ENCODE measurements at regions not wholly inside any gene's neighbourhood (a gene's known extent, or its start where the extent isn't known, plus 50 kb on each side); places are given as distances from the start of the nearest gene placed in this dataset.
"Not testable (repeated sequence)": the region's sequence is repeated elsewhere in the genome, so short reads cannot be mapped to it uniquely, and the experiment has no call there.

DNA sequence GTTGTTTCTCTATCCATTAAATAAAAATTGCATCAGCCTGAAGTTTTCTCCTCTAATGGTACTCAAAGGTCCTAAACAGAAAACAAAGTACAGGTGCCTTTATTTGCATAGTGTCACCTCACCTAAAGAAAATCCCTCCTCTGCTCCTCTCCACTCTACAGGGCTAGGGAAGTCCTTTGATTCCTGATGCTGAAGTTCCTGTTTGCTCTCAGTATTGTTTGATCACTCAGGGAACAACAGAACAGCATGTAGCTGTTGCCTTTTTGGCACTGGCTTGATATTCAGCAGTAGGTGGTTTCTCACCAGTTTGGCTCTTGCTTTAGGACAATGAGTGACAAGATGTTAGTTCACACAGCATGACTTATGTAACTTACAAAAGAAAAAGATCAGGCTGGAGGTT lies 156.2 kb upstream of the SLC7A11 start:
- H3K4me3 ChIP-seq (ENCODE audit: control insufficient read depth, low read depth, low read length): no peak overlapping the region
- TF ChIP-seq, protein P1, sequence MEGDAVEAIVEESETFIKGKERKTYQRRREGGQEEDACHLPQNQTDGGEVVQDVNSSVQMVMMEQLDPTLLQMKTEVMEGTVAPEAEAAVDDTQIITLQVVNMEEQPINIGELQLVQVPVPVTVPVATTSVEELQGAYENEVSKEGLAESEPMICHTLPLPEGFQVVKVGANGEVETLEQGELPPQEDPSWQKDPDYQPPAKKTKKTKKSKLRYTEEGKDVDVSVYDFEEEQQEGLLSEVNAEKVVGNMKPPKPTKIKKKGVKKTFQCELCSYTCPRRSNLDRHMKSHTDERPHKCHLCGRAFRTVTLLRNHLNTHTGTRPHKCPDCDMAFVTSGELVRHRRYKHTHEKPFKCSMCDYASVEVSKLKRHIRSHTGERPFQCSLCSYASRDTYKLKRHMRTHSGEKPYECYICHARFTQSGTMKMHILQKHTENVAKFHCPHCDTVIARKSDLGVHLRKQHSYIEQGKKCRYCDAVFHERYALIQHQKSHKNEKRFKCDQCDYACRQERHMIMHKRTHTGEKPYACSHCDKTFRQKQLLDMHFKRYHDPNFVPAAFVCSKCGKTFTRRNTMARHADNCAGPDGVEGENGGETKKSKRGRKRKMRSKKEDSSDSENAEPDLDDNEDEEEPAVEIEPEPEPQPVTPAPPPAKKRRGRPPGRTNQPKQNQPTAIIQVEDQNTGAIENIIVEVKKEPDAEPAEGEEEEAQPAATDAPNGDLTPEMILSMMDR (conservative IDR thresholded peaks at IDR 0.05; ENCODE audit: control insufficient read depth, insufficient read depth, low read depth, low read length): no peak
- no peak for DNase-seq (ENCODE audit: low read depth)

DNA sequence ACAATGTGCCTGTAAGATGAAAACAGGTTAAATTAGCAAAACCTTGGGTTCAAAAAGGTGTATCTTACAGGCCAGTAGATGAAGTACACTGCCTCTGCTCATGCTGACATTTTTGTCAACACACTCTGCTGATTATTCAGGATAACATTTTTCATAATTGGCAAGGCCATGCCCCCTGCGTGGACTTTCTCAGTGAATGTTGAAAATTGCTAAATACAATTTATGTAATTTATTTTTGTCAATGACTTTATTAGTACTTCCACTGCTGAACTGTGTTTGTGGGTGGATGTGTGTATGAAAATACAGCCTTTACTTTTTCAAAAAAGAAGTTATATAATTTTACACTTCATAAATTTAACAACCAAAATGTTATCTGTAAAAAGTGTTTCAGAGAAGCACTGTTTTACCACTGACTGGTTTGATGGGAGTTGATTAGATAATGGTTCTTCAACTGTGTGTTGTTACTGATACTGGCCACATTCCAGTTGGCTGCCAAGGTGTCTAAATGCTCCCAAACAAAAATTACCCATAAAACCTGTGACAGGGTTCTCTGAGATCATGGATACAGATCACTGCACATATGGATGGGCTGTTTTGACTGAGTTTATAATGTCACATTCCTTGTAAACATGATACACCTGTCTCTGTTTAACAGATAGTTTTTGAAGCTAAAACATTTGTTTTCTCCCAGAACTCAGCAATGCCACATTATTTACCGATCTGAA lies 151.9 kb upstream of the SLC7A11 start:
- TF ChIP-seq, protein P1 (conservative IDR thresholded peaks at IDR 0.05; ENCODE audit: control insufficient read depth, insufficient read depth, low read depth, low read length): no peak
- no peak for DNase-seq (ENCODE audit: low read depth)
- no peak overlapping the region for H3K4me3 ChIP-seq (ENCODE audit: control insufficient read depth, low read depth, low read length)

DNA sequence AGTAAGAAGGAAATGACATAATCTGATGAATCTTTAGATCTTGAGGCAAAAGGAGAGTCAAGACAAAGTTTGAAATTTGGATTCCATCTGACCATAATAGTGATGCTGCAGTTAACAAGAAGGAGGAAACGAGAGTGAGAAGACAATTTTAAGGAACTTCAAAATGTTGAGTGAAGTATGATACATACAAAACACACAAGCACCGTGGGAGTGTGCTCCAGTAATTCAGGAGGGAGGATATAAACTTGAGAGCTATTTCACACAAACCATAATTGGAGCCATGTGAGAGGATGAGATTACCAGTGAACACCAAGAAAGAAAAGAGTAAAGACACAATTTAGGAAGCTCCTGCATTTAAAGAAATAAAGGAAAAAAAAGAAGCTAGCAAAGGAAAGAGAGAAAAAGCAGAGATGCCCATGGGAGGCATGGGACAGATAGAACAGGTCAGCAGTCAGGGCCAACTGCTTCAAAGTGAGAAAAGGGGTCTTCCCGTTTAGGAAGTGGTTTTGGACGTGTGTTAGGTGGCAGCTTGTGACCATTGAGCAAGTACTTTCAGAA lies 150.7 kb upstream of the SLC7A11 start:
- H3K4me3 ChIP-seq (ENCODE audit: control insufficient read depth, low read depth, low read length): no peak overlapping the region
- TF ChIP-seq, protein P1 (conservative IDR thresholded peaks at IDR 0.05; ENCODE audit: control insufficient read depth, insufficient read depth, low read depth, low read length): no peak
- DNase-seq (ENCODE audit: low read depth): no peak

DNA sequence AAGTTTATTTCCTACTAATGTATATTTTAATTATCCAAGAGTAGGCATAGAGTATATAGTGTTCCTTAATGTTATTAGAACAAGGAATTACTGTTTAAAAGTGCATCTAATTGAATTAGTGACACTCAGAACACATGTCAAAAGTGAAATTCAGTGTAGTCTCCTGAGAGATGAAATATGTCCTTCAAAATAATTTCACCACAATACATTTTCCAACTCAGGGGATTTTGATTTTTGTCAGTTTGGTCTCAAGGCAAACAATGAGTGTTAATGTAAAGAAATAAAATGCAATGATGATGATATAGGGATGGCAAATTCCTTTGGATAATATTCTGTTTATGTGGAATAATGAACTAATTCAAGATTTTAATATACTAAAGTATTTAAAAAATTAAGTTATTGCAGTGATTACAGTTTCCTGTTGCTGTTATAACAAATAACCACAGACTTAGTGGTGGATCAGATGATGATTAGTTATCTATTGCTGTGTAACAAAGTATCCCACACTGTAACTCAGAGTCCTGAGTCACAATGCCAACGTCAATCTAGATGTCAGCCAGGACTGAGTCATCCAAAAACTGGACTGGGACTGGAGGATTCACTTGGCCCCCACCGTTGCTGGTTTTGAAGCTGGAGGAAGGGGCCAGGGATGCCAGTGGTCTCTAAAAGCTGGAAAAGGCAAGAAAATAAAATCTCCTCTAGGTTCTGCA lies 148.0 kb upstream of the SLC7A11 start:
- TF ChIP-seq, protein P1 (conservative IDR thresholded peaks at IDR 0.05; ENCODE audit: control insufficient read depth, insufficient read depth, low read depth, low read length): no peak
- peak; percentile 62 for DNase-seq (ENCODE audit: low read depth)
- H3K4me3 ChIP-seq (ENCODE audit: control insufficient read depth, low read depth, low read length): no peak overlapping the region

DNA sequence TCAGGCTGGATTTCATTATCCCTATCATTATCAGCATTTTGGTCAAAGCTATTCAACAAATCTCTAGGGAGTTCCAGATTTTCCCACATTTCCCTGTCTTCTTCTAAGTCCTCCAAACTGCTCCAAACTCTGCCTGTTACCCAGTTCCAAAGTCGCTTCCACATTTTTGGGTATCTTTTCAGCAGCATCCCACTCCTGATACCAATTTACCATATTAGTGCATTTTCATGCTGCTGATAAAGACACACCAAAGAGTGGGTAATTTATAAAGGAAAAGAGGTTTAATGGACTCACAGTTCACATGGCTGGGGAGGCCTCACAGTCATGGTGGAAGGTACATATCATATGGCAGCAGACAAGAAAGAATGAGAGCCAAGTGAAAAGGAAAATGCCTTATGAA lies 132.8 kb upstream of the SLC7A11 start:
- TF ChIP-seq, protein P1 (conservative IDR thresholded peaks at IDR 0.05; ENCODE audit: control insufficient read depth, insufficient read depth, low read depth, low read length): no peak
- no peak overlapping the region for H3K4me3 ChIP-seq (ENCODE audit: control insufficient read depth, low read depth, low read length)
- DNase-seq (ENCODE audit: low read depth): no peak

DNA sequence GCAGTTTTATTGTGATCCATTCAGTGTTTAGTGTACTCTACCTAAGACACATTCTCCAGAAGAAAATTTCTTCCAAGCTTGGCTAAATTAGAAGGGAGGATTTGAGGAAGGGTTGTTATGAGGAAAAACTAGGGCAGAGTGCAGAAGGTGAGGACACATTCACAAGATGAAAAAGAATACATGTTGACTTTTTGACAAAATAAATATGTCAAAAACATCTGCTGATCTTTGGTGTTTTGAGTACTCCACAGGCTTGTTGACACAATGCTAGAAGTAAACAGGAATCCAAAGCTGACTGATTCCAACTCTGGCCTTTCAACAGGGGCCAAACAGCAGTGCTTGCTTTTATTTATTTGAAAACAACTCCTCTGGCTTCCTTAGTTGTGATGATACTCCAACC lies 125.8 kb upstream of the SLC7A11 start:
- no peak for DNase-seq (ENCODE audit: low read depth)
- H3K4me3 ChIP-seq (ENCODE audit: control insufficient read depth, low read depth, low read length): no peak overlapping the region
- TF ChIP-seq, protein P1 (conservative IDR thresholded peaks at IDR 0.05; ENCODE audit: control insufficient read depth, insufficient read depth, low read depth, low read length): no peak

DNA sequence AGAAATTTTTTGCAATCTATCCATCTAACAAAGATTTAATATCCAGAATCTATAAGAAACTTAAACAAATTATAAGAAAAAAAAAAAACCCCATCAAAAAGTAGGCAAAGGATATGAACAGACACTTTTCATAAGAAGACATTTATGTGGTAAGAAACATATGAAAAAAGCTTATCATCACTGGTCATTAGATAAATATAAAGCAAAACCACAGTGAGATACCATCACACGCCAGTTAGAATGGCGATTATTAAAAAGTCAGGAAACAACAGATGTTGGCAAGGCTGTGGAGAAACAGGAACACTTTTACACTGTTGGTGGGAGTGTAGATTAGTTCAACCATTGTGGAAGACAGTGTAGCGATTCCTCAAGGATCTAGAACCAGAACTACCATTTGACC lies 110.3 kb upstream of the SLC7A11 start:
- H3K4me3 ChIP-seq (ENCODE audit: control insufficient read depth, low read depth, low read length); DNase-seq (ENCODE audit: low read depth): not testable (repeated sequence)

All from fibroblast of mammary gland (primary cell).